ENCODE measurements at regions not wholly inside any gene's neighbourhood (a gene's known extent, or its start where the extent isn't known, plus 50 kb on each side); places are given as distances from the start of the nearest gene placed in this dataset.

- TF ChIP-seq, protein P1, sequence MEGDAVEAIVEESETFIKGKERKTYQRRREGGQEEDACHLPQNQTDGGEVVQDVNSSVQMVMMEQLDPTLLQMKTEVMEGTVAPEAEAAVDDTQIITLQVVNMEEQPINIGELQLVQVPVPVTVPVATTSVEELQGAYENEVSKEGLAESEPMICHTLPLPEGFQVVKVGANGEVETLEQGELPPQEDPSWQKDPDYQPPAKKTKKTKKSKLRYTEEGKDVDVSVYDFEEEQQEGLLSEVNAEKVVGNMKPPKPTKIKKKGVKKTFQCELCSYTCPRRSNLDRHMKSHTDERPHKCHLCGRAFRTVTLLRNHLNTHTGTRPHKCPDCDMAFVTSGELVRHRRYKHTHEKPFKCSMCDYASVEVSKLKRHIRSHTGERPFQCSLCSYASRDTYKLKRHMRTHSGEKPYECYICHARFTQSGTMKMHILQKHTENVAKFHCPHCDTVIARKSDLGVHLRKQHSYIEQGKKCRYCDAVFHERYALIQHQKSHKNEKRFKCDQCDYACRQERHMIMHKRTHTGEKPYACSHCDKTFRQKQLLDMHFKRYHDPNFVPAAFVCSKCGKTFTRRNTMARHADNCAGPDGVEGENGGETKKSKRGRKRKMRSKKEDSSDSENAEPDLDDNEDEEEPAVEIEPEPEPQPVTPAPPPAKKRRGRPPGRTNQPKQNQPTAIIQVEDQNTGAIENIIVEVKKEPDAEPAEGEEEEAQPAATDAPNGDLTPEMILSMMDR (IDR thresholded peaks at IDR 0.05 in 4 of 5, conservative IDR thresholded peaks at IDR 0.05 in 1 of 5): no peak
- no peak for TF ChIP-seq POLR2A (IDR thresholded peaks at IDR 0.05)
Observed at GRCh38 chr3:167166012-167166411, 214.1 kb downstream of the ZBBX start.

Data from gastrocnemius medialis (tissue), 4 donors.